ENCODE measurements at regions not wholly inside any gene's neighbourhood (a gene's known extent, or its start where the extent isn't known, plus 50 kb on each side); places are given as distances from the start of the nearest gene placed in this dataset.

GRCh38 chr2:111705711-111706336 is 178.2 kb downstream of the ANAPC1 start:
- ChIA-PET POLR2A (ENCODE audit: unreplicated experiment) (no interaction called here), CTCF (no interaction called here)
- Histone ChIP-seq H3F3A (ENCODE audit: low read length, unreplicated experiment) (no peaks in the 10 kb centered on the region), H3K9me3 (ENCODE audit: low read length) (no peaks in the 10 kb centered on the region), H3K9me2 (replicated peaks; ENCODE audit: low read length) (no peaks in the 10 kb centered on the region), H4K20me1 (ENCODE audit: low read length) (no peaks in the 10 kb centered on the region), H2AFZ (ENCODE audit: low read length) (no peak overlapping the region), H3K27me3 (ENCODE audit: low read length) (no peaks in the 10 kb centered on the region), H3K4me1 (ENCODE audit: insufficient read depth, low read length) (peaks cover 58% of the 10 kb centered on the region), H3K4me2 (ENCODE audit: low read length) (peak overlapping the region; percentile 60), H3K79me2 (ENCODE audit: low read length) (no peaks in the 10 kb centered on the region), H3K9ac (ENCODE audit: low read length) (peak overlapping the region; percentile 60), H3K36me3 (ENCODE audit: low read depth, low read length) (no peaks in the 10 kb centered on the region), H3K4me3 (ENCODE audit: low read length) (peak overlapping the region; percentile 14; the same call in 1 of the 2 replicates), H3K27ac (ENCODE audit: low read length) (peak overlapping the region; percentile 89)
- ATAC-seq (peak; percentile 79), DNase-seq (peak; percentile 96)
- intact Hi-C loops (cut with micrococcal nuclease): no loop called here
- TF ChIP-seq EZH2 (IDR thresholded peaks at IDR 0.05; ENCODE audit: low read length, unreplicated experiment) (no peak), CTCF (conservative IDR thresholded peaks at IDR 0.05; ENCODE audit: low read depth, low read length) (no peak), EZH2phosphoT487 (IDR thresholded peaks at IDR 0.05; ENCODE audit: borderline replicate concordance, low read length) (no peak)
- BruUV-seq (replicated peaks): no TSS peak

GRCh38 chr2:111706481-111707001 is 177.5 kb downstream of the ANAPC1 start:
- no peak for DNase-seq
- BruUV-seq (replicated peaks): no TSS peak
- Histone ChIP-seq H3K9ac (ENCODE audit: low read length) (peak overlapping the region; percentile 60), H2AFZ (ENCODE audit: low read length) (no peak overlapping the region), H3K9me2 (replicated peaks; ENCODE audit: low read length) (no peaks in the 10 kb centered on the region), H3K27ac (ENCODE audit: low read length) (peak overlapping the region; percentile 89), H3K27me3 (ENCODE audit: low read length) (no peaks in the 10 kb centered on the region), H3K4me2 (ENCODE audit: low read length) (peak overlapping the region; percentile 60), H3K4me1 (ENCODE audit: insufficient read depth, low read length) (peaks cover 51% of the 10 kb centered on the region), H3K79me2 (ENCODE audit: low read length) (no peaks in the 10 kb centered on the region), H3K9me3 (ENCODE audit: low read length) (no peaks in the 10 kb centered on the region), H3K4me3 (ENCODE audit: low read length) (peak overlapping the region; percentile 14; the same call in 1 of the 2 replicates), H4K20me1 (ENCODE audit: low read length) (no peaks in the 10 kb centered on the region), H3F3A (ENCODE audit: low read length, unreplicated experiment) (no peaks in the 10 kb centered on the region), H3K36me3 (ENCODE audit: low read depth, low read length) (no peaks in the 10 kb centered on the region)
- ATAC-seq: no peak
- TF ChIP-seq EZH2 (IDR thresholded peaks at IDR 0.05; ENCODE audit: low read length, unreplicated experiment) (no peak), EZH2phosphoT487 (IDR thresholded peaks at IDR 0.05; ENCODE audit: borderline replicate concordance, low read length) (no peak), CTCF (conservative IDR thresholded peaks at IDR 0.05; ENCODE audit: low read depth, low read length) (no peak)
- POLR2A ChIA-PET (ENCODE audit: unreplicated experiment): no interaction called here
- intact Hi-C loops (cut with micrococcal nuclease): no loop called here
- CTCF ChIA-PET: no interaction called here

GRCh38 chr2:111707700-111708099 is 176.3 kb downstream of the ANAPC1 start:
- no TSS peak for BruUV-seq (replicated peaks)
- Histone ChIP-seq H3K4me1 (ENCODE audit: insufficient read depth, low read length) (peaks cover 39% of the 10 kb centered on the region), H3K79me2 (ENCODE audit: low read length) (no peaks in the 10 kb centered on the region), H3K36me3 (ENCODE audit: low read depth, low read length) (no peaks in the 10 kb centered on the region), H3K27me3 (ENCODE audit: low read length) (no peaks in the 10 kb centered on the region), H3K4me3 (ENCODE audit: low read length) (no peak overlapping the region), H3K9ac (ENCODE audit: low read length) (no peak overlapping the region), H3K4me2 (ENCODE audit: low read length) (no peak overlapping the region), H3K27ac (ENCODE audit: low read length) (no peak overlapping the region), H2AFZ (ENCODE audit: low read length) (no peak overlapping the region), H4K20me1 (ENCODE audit: low read length) (no peaks in the 10 kb centered on the region), H3K9me2 (replicated peaks; ENCODE audit: low read length) (no peaks in the 10 kb centered on the region), H3K9me3 (ENCODE audit: low read length) (no peaks in the 10 kb centered on the region), H3F3A (ENCODE audit: low read length, unreplicated experiment) (no peaks in the 10 kb centered on the region)
- ATAC-seq: no peak
- ChIA-PET POLR2A (ENCODE audit: unreplicated experiment) (no interaction called here), CTCF (no interaction called here)
- intact Hi-C loops (cut with micrococcal nuclease): no loop called here
- DNase-seq: no peak
- no peak for TF ChIP-seq EZH2phosphoT487 (IDR thresholded peaks at IDR 0.05; ENCODE audit: borderline replicate concordance, low read length)
- no peak for TF ChIP-seq EZH2 (IDR thresholded peaks at IDR 0.05; ENCODE audit: low read length, unreplicated experiment)
- TF ChIP-seq CTCF (conservative IDR thresholded peaks at IDR 0.05; ENCODE audit: low read depth, low read length): no peak

Measured in PC-3 (cell line).